Endodermal cell (in vitro differentiated cells): ENCODE measurements at regions not wholly inside any gene's neighbourhood (a gene's known extent, or its start where the extent isn't known, plus 50 kb on each side); places are given as distances from the start of the nearest gene placed in this dataset.

Source experiments
- DNase-seq: peaks from one replicate; pipeline ENCODE4 v3.0.0-alpha.2; 2017
- H3K27ac ChIP-seq: 2 replicates; pipeline ENCODE4 v1.5.1; 2013; ENCODE audit warnings: mild to moderate bottlenecking, low read depth, low read length, moderate library complexity
- H3K27me3 ChIP-seq: 2 replicates; pipeline ENCODE4 v1.6.1; 2013; ENCODE audit warnings: mild to moderate bottlenecking, low read length, moderate library complexity; ENCODE audit not compliant: insufficient read depth, control insufficient read depth, poor library complexity, severe bottlenecking
- H3K36me3 ChIP-seq: 2 replicates; pipeline ENCODE4 v1.7.0; 2013; ENCODE audit warnings: mild to moderate bottlenecking, low read length, moderate library complexity; ENCODE audit not compliant: control insufficient read depth, insufficient read depth
- H3K4me1 ChIP-seq: one replicate; pipeline ENCODE4 v1.7.0; 2013; ENCODE audit warnings: low read length; ENCODE audit not compliant: control insufficient read depth, insufficient read depth
- H3K4me3 ChIP-seq: 2 replicates; pipeline ENCODE4 v1.5.1; 2013; ENCODE audit warnings: mild to moderate bottlenecking, low read length, moderate library complexity
- H3K9ac ChIP-seq: 2 replicates; pipeline ENCODE4 v1.6.1; 2013; ENCODE audit warnings: mild to moderate bottlenecking, low read length, moderate library complexity; ENCODE audit not compliant: poor library complexity, severe bottlenecking; ENCODE audit errors: extremely low read depth
- H3K9me3 ChIP-seq: 2 replicates; pipeline ENCODE4 v1.6.1; 2013; ENCODE audit warnings: mild to moderate bottlenecking, low read length, moderate library complexity; ENCODE audit not compliant: control insufficient read depth
- H3K27ac Mint-ChIP-seq: 2 replicates; pipeline ENCODE4 v1.8.0; 2020; ENCODE audit warnings: mixed read lengths
- H3K27me3 Mint-ChIP-seq: 2 replicates; pipeline ENCODE4 v1.8.0; 2021; ENCODE audit warnings: mild to moderate bottlenecking, mixed read lengths; ENCODE audit not compliant: insufficient read depth
- H3K36me3 Mint-ChIP-seq: 2 replicates; pipeline ENCODE4 v1.8.0; 2020; ENCODE audit warnings: low read depth, mixed read lengths
- H3K4me1 Mint-ChIP-seq: 2 replicates; pipeline ENCODE4 v1.8.0; 2020; ENCODE audit warnings: mixed read lengths
- H3K4me3 Mint-ChIP-seq: 2 replicates; pipeline ENCODE4 v1.8.0; 2020; ENCODE audit warnings: mild to moderate bottlenecking, moderate library complexity, mixed read lengths
- H3K9me3 Mint-ChIP-seq: 2 replicates; pipeline ENCODE4 v1.8.0; 2020; ENCODE audit warnings: mild to moderate bottlenecking, mixed read lengths
- CTCF ChIP-seq: fragments of 200-600 bp; sonication (generic); conservative IDR thresholded peaks from 2 replicates; pipeline ENCODE4 v1.5.0; 2021; ENCODE audit warnings: antibody characterized with exemption, mild to moderate bottlenecking
- WGBS, 2 experiments: methylation state at CpG; one replicate each; pipeline versions ENCODE4 v1.1.5 to v1.1.7; 2013; ENCODE audit warnings: missing lambda C conversion rate in 2 of 2, mixed read lengths in 1 of 2; ENCODE audit not compliant: insufficient coverage in 1 of 2, insufficient read length in 1 of 2; 5-methylcytosine and 5-hydroxymethylcytosine counted together

GRCh38 chr10:57962839-57963238, 304.9 kb downstream of the IPMK start:
- no peak overlapping the region for H3K4me3 Mint-ChIP-seq
- Histone ChIP-seq H3K9ac (no peak overlapping the region), H3K27me3 (no peaks in the 10 kb centered on the region), H3K27ac (no peak overlapping the region), H3K4me1 (no peaks in the 10 kb centered on the region), H3K9me3 (no peaks in the 10 kb centered on the region), H3K4me3 (no peak overlapping the region), H3K36me3 (no peaks in the 10 kb centered on the region)
- no peak overlapping the region for H3K27ac Mint-ChIP-seq
- 97 to 100% methylated on average over 1 to 2 of the region's 3 CpGs for WGBS, 2 experiments
- H3K4me1 Mint-ChIP-seq = no peaks in the 10 kb centered on the region
- no peak for DNase-seq
- no peaks in the 10 kb centered on the region for H3K36me3 Mint-ChIP-seq
- TF ChIP-seq CTCF = no peak
- H3K9me3 Mint-ChIP-seq = no peaks in the 10 kb centered on the region
- H3K27me3 Mint-ChIP-seq = no peaks in the 10 kb centered on the region

GRCh38 chr10:57961487-57961886, 306.2 kb downstream of the IPMK start:
- no peaks in the 10 kb centered on the region for H3K9me3 ChIP-seq
- no peak overlapping the region for H3K27ac ChIP-seq
- no peak overlapping the region for H3K27ac Mint-ChIP-seq
- no peaks in the 10 kb centered on the region for H3K9me3 Mint-ChIP-seq
- H3K4me1 Mint-ChIP-seq = no peaks in the 10 kb centered on the region
- H3K27me3 Mint-ChIP-seq = no peaks in the 10 kb centered on the region
- no peak for DNase-seq
- no peak overlapping the region for H3K4me3 ChIP-seq
- 90 to 100% methylated on average over 1 of the region's 2 CpGs for WGBS, 2 experiments
- no peaks in the 10 kb centered on the region for H3K36me3 ChIP-seq
- H3K4me3 Mint-ChIP-seq = no peak overlapping the region
- no peaks in the 10 kb centered on the region for H3K4me1 ChIP-seq
- no peak for TF ChIP-seq CTCF
- H3K27me3 ChIP-seq = no peaks in the 10 kb centered on the region
- no peaks in the 10 kb centered on the region for H3K36me3 Mint-ChIP-seq
- H3K9ac ChIP-seq = no peak overlapping the region

GRCh38 chr10:57960406-57960805, 307.3 kb downstream of the IPMK start:
- no peak overlapping the region for H3K27ac Mint-ChIP-seq
- no peaks in the 10 kb centered on the region for H3K27me3 ChIP-seq
- H3K4me1 ChIP-seq = no peaks in the 10 kb centered on the region
- H3K4me1 Mint-ChIP-seq = no peaks in the 10 kb centered on the region
- H3K27ac ChIP-seq = no peak overlapping the region
- no peak overlapping the region for H3K4me3 ChIP-seq
- 67 to 91% methylated on average over 2 to 3 of the region's 3 CpGs for WGBS, 2 experiments
- no peaks in the 10 kb centered on the region for H3K9me3 Mint-ChIP-seq
- H3K9me3 ChIP-seq = no peaks in the 10 kb centered on the region
- H3K36me3 Mint-ChIP-seq = no peaks in the 10 kb centered on the region
- no peak overlapping the region for H3K9ac ChIP-seq
- TF ChIP-seq CTCF = no peak
- H3K36me3 ChIP-seq = no peaks in the 10 kb centered on the region
- no peak overlapping the region for H3K4me3 Mint-ChIP-seq
- no peak for DNase-seq
- no peaks in the 10 kb centered on the region for H3K27me3 Mint-ChIP-seq
